Urinary bladder (tissue), 3 donors: ENCODE measurements at regions not wholly inside any gene's neighbourhood (a gene's known extent, or its start where the extent isn't known, plus 50 kb on each side); places are given as distances from the start of the nearest gene placed in this dataset.

ENCODE experiments used
- DNase-seq: peaks from one replicate; pipeline ENCODE4 v3.0.0-alpha.2; 2015; ENCODE audit errors: extremely low spot score
- H3K27ac ChIP-seq: one replicate; pipeline ENCODE4 v1.5.1; 2013; ENCODE audit warnings: low read depth, mild to moderate bottlenecking, moderate library complexity
- H3K36me3 ChIP-seq: one replicate; pipeline ENCODE4 v1.6.1; 2013; ENCODE audit warnings: mild to moderate bottlenecking, moderate library complexity; ENCODE audit not compliant: insufficient read depth
- H3K4me1 ChIP-seq: one replicate; pipeline ENCODE4 v1.6.1; 2013; ENCODE audit warnings: mild to moderate bottlenecking, moderate library complexity; ENCODE audit not compliant: insufficient read depth
- H3K4me3 ChIP-seq: one replicate; pipeline ENCODE4 v1.5.1; 2013; ENCODE audit warnings: low read depth, low read length
- WGBS: extraction: QIAGEN DNeasy Blood & Tissue Kit; methylation state at CpG from one replicate; pipeline ENCODE4 v1.1.7; 2013; 5-methylcytosine and 5-hydroxymethylcytosine counted together
- donor health status: healthy with polysubstance abuse.
- donor health status: healthy.

GRCh38 chr6:30396833-30397479 is 52.0 kb downstream of the RPP21 start:
- DNase-seq: peak; percentile 2
- 14% methylated on average over 20 of the region's 20 CpGs for WGBS
- Histone ChIP-seq H3K4me1 (no peaks in the 10 kb centered on the region), H3K27ac (no peak overlapping the region), H3K4me3 (no peak overlapping the region), H3K36me3 (no peaks in the 10 kb centered on the region)

- H3K27ac ChIP-seq: no peak overlapping the region
- H3K4me1 ChIP-seq: no peaks in the 10 kb centered on the region
- no peak for DNase-seq
- H3K4me3 ChIP-seq: no peak overlapping the region
- no peaks in the 10 kb centered on the region for H3K36me3 ChIP-seq
- 65% methylated on average over 3 of the region's 3 CpGs for WGBS
Observed at GRCh38 chr6:30397697-30398096, 52.7 kb downstream of the RPP21 start.

DNA sequence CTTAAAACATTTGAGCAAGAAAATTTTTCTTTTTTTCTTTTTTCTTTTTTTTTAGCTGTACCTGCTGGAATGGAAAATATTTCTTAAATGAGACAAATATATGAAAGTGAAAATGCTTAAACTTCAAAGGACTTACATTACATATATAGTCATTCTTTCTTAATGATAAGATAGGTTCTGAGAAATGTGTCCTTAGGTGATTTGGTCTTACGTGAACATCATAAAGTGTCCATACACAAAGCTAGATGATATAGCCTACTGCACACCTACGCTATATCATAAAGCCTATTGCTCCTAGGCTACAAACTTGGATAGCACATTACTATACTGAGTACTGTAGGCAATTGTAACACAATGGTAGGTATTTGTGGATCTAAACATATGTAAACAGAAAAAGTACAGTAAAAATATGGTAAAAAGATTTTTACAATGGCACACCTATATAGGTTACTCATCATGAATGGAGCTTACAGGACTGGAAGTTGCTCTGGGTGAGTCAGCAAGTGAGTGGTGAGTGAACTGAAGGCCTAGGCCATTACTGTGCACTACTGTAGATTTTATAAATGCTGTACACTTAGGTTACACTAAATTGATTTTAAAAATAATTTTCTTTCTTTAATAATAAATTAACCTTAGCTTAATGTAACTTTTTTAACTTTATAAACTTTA is 54.6 kb downstream of the RPP21 start:
- H3K36me3 ChIP-seq: no peaks in the 10 kb centered on the region
- no peak overlapping the region for H3K4me3 ChIP-seq
- 91% methylated on average over 2 of the region's 2 CpGs for WGBS
- no peak overlapping the region for H3K27ac ChIP-seq
- DNase-seq: no peak
- H3K4me1 ChIP-seq: no peaks in the 10 kb centered on the region

GRCh38 chr6:30405934-30406333 is 61.0 kb downstream of the RPP21 start:
- H3K4me3 ChIP-seq: no peak overlapping the region

DNA sequence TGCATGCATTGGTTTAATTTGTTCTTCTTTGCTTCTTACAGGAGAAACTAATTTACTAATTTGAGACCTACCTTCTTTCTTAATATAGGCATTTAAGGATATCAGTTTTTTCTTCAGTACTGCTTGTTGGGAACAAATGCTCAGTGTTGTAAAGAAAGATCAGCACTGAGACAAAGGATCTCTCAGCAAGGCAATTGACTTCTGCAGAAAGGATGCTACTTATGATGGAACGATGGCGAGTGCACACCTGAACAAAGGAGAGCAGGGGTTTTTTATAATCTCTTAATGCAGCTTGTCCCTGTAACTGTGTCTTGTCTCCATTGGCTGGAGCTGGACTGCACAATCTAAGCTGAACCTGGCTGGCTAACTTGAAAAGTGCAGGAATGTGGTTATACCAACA is 64.2 kb downstream of the RPP21 start:
- Histone ChIP-seq H3K36me3 (no peaks in the 10 kb centered on the region), H3K4me1 (no peaks in the 10 kb centered on the region), H3K4me3 (no peak overlapping the region), H3K27ac (no peak overlapping the region)
- WGBS: 58% methylated on average over 2 of the region's 2 CpGs
- no peak for DNase-seq

More at GRCh38 chr6:30405934-30406333, 61.0 kb downstream of the RPP21 start:
- no peak for DNase-seq
- H3K4me1 ChIP-seq: no peaks in the 10 kb centered on the region
- 61% methylated on average over 2 of the region's 2 CpGs for WGBS
- H3K27ac ChIP-seq: no peak overlapping the region
- H3K36me3 ChIP-seq: no peaks in the 10 kb centered on the region

- no peaks in the 10 kb centered on the region for H3K4me1 ChIP-seq
- 33% methylated on average over 17 of the region's 17 CpGs for WGBS
- H3K4me3 ChIP-seq: no peak overlapping the region
- DNase-seq: no peak
- no peaks in the 10 kb centered on the region for H3K36me3 ChIP-seq
- no peak overlapping the region for H3K27ac ChIP-seq
Observed at GRCh38 chr6:30411515-30412207, 66.7 kb downstream of the RPP21 start.

DNA sequence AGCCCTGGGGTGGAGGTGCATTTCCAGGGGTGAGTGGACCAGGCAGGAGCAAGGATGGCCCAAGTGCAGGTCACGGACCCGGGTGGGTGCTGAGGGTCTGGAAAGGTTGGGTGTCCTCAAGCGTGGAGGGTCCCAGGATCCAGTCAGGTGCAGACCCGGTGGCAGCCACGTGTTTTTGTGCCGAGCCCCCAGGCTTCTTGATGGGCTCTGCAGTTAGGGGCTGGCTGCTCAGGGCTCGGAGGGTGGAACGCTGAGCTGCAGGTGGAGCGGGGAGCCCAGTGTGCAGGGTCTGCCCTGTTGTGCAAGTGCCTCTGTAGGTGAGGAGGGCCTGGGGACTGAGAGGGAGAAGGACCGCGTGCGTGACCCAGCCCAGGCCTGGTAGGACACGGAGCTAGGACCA is 70.9 kb upstream of the HLA-E start:
- Histone ChIP-seq H3K4me3 (no peak overlapping the region), H3K36me3 (no peaks in the 10 kb centered on the region), H3K27ac (no peak overlapping the region), H3K4me1 (no peaks in the 10 kb centered on the region)
- no peak for DNase-seq
- WGBS: 72% methylated on average over 13 of the region's 13 CpGs

DNA sequence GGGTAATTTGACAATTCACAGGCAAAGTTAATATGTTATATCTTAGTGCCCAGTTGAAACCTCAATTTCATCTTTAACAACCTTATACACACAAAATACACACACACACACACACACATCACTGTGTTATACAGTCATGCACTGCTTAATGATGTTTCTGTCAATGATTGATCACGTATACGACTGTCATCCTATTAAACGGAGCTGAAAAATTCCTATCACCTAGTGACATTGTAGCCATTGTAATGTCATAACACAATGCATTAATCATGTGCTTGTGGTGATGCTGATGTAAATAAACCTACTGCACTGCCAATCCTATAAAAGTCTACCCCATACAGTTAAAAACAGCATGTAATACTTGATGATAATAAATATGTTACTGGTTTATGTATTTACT is 64.8 kb upstream of the HLA-E start:
- no peaks in the 10 kb centered on the region for H3K4me1 ChIP-seq
- DNase-seq: no peak
- WGBS: 62% methylated on average over 3 of the region's 3 CpGs
- no peaks in the 10 kb centered on the region for H3K36me3 ChIP-seq
- no peak overlapping the region for H3K27ac ChIP-seq
- no peak overlapping the region for H3K4me3 ChIP-seq
